GM10248 (cell line): ENCODE measurements at regions not wholly inside any gene's neighbourhood (a gene's known extent, or its start where the extent isn't known, plus 50 kb on each side); places are given as distances from the start of the nearest gene placed in this dataset.

ENCODE experiments used
- CTCF ChIA-PET: fragments of 300-600 bp; sonication (Branson Sonifier 250); formaldehyde crosslinking; extraction: SDS; loops from one replicate; lab custom pipeline; 2021; ENCODE audit warnings: antibody characterized with exemption; lab: Yijun Ruan, JAX
- POLR2A ChIA-PET: fragments of 350-650 bp; sonication (Branson Sonifier 250); formaldehyde crosslinking; extraction: SDS; loops from one replicate; lab custom pipeline; 2020; ENCODE audit warnings: antibody characterized with exemption; lab: Yijun Ruan, JAX
- DNase-seq: peaks from one replicate; pipeline ENCODE4 v3.0.0; 2012; ENCODE audit errors: extremely low spot score
- CTCF ChIP-seq: IDR thresholded peaks from 2 replicates; pipeline ENCODE4 v1.5.1; 2012; ENCODE audit warnings: mild to moderate bottlenecking, low read depth; ENCODE audit errors: extremely low read depth, missing control alignments, control extremely low read depth

- DNase-seq = no peak
- no peak for TF ChIP-seq CTCF
- CTCF ChIA-PET = interaction anchor here (0.9 kb wide), 1 partner anchor 105 kb away, joined by 3 read pairs; no protein-coding TSS in a partner anchor
- POLR2A ChIA-PET = no interaction called here
Measured at GRCh38 chr4:81808011-81808672, 336.4 kb upstream of the RASGEF1B start.

- TF ChIP-seq CTCF = no peak
- DNase-seq = no peak
- CTCF ChIA-PET = no interaction called here
- POLR2A ChIA-PET = interaction anchor here (0.6 kb wide), 1 partner anchor 182 kb away, joined by 4 read pairs; no protein-coding TSS in a partner anchor
Measured at GRCh38 chr4:81807386-81807785, 335.7 kb upstream of the RASGEF1B start.

- CTCF ChIA-PET = no interaction called here
- no peak for TF ChIP-seq CTCF
Measured at GRCh38 chr4:81806485-81806884, 334.8 kb upstream of the RASGEF1B start.

GRCh38 chr4:81804849-81805248, 333.1 kb upstream of the RASGEF1B start:
- ChIA-PET CTCF (interaction anchor here (1.5 kb wide), 1 partner anchor 337 kb away, joined by 5 read pairs; no protein-coding TSS in a partner anchor), POLR2A (no interaction called here)
- no peak for TF ChIP-seq CTCF
- DNase-seq = no peak

More at GRCh38 chr4:81806485-81806884, 334.8 kb upstream of the RASGEF1B start:
- POLR2A ChIA-PET = interaction anchor here (0.6 kb wide), 1 partner anchor 181 kb away, joined by 4 read pairs; no protein-coding TSS in a partner anchor
- no peak for DNase-seq

- TF ChIP-seq CTCF = no peak
- ChIA-PET CTCF (interaction anchor here (1.5 to 1.6 kb wide), 3 partner anchors 12 to 396 kb away, joined by 3 to 4 read pairs (median 3); no protein-coding TSS in a partner anchor), POLR2A (no interaction called here)
- DNase-seq = no peak
Measured at GRCh38 chr4:81802285-81802846, 330.7 kb upstream of the RASGEF1B start.

GRCh38 chr4:81799371-81799770, 327.7 kb upstream of the RASGEF1B start:
- no peak for DNase-seq
- CTCF ChIA-PET = interaction anchor here (0.9 kb wide), 1 partner anchor 25 kb away, joined by 3 read pairs; no protein-coding TSS in a partner anchor
- POLR2A ChIA-PET = no interaction called here
- no peak for TF ChIP-seq CTCF
